ENCODE measurements at regions not wholly inside any gene's neighbourhood (a gene's known extent, or its start where the extent isn't known, plus 50 kb on each side); places are given as distances from the start of the nearest gene placed in this dataset.

GRCh38 chr2:222127660-222128059 lies 171.1 kb downstream of the PAX3 start:
- TF ChIP-seq EZH2 (IDR thresholded peaks at IDR 0.05; ENCODE audit: low read depth) = no peak
- no peak for TF ChIP-seq CTCF (conservative IDR thresholded peaks at IDR 0.05)
- Histone ChIP-seq H3K4me1 (replicated peaks; ENCODE audit: insufficient read depth) (no peaks in the 10 kb centered on the region), H3K4me3 (no peak overlapping the region), H3F3A (ENCODE audit: insufficient read depth, low read depth) (no peaks in the 10 kb centered on the region), H3K36me3 (ENCODE audit: low read depth) (no peaks in the 10 kb centered on the region), H3K27me3 (ENCODE audit: insufficient read depth, low read depth) (peaks cover 10% of the 10 kb centered on the region; the same call in 1 of the 2 replicates), H3K27ac (no peak overlapping the region), H4K20me1 (ENCODE audit: insufficient read depth) (no peaks in the 10 kb centered on the region), H3K4me2 (no peak overlapping the region), H2AFZ (no peak overlapping the region), H3K79me2 (ENCODE audit: low read depth) (no peaks in the 10 kb centered on the region), H3K9me2 (ENCODE audit: insufficient read depth) (no peaks in the 10 kb centered on the region), H3K9me3 (ENCODE audit: insufficient read depth, low read depth) (no peaks in the 10 kb centered on the region)
- no TSS peak for BruUV-seq (replicated peaks)
- intact Hi-C loops (cut with micrococcal nuclease; ENCODE audit: unreplicated experiment) = loop anchor here (2.0 kb wide), 1 partner anchor 221 kb away; no protein-coding TSS in a partner anchor
- POLR2A ChIA-PET (ENCODE audit: unreplicated experiment) = no interaction called here
- CTCF ChIA-PET = no interaction called here
- no peak for DNase-seq

- Histone ChIP-seq H3K36me3 (ENCODE audit: low read depth) (no peaks in the 10 kb centered on the region), H2AFZ (no peak overlapping the region), H3K79me2 (ENCODE audit: low read depth) (no peaks in the 10 kb centered on the region), H3K4me1 (replicated peaks; ENCODE audit: insufficient read depth) (peaks cover 9% of the 10 kb centered on the region; the same call in 1 of the 2 replicates), H3K4me2 (no peak overlapping the region), H3K27me3 (ENCODE audit: insufficient read depth, low read depth) (no peaks in the 10 kb centered on the region), H3K9me2 (ENCODE audit: insufficient read depth) (no peaks in the 10 kb centered on the region), H4K20me1 (ENCODE audit: insufficient read depth) (no peaks in the 10 kb centered on the region), H3F3A (ENCODE audit: insufficient read depth, low read depth) (no peaks in the 10 kb centered on the region), H3K4me3 (no peak overlapping the region), H3K27ac (no peak overlapping the region), H3K9me3 (ENCODE audit: insufficient read depth, low read depth) (no peaks in the 10 kb centered on the region)
- ChIA-PET POLR2A (ENCODE audit: unreplicated experiment) (no interaction called here), CTCF (no interaction called here)
- BruUV-seq (replicated peaks) = no TSS peak
- intact Hi-C loops (cut with micrococcal nuclease; ENCODE audit: unreplicated experiment) = no loop called here
- TF ChIP-seq CTCF (conservative IDR thresholded peaks at IDR 0.05) = no peak
- no peak for TF ChIP-seq EZH2 (IDR thresholded peaks at IDR 0.05; ENCODE audit: low read depth)
- DNase-seq = no peak
These were observed 177.9 kb downstream of the PAX3 start for GRCh38 chr2:222120933-222121332.

DNA sequence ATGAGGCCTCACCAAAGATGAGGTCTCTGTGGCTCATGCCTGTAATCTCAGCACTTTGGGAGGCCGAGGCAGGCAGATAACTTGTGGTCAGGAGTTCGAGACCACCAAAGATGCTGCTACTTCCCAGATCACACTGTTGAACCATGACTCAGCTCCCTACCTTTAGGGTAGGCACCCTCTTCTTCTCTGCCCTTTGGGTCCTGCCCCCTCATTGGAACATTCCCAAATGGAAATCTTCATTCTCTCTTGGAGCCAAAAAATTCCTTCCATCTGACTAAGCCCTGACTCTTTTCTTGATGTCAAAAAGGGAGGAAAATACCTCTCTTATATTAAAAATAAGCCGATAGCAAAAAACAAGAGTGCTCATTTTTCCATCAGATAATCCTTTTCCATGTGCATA lies 183.5 kb downstream of the PAX3 start:
- intact Hi-C loops (cut with micrococcal nuclease; ENCODE audit: unreplicated experiment) = no loop called here
- Histone ChIP-seq H3K4me2 (no peak overlapping the region), H3K4me1 (replicated peaks; ENCODE audit: insufficient read depth) (peaks cover 9% of the 10 kb centered on the region; the same call in 1 of the 2 replicates), H3K9me3 (ENCODE audit: insufficient read depth, low read depth) (no peaks in the 10 kb centered on the region), H3K27me3 (ENCODE audit: insufficient read depth, low read depth) (peaks cover 13% of the 10 kb centered on the region; the same call in 1 of the 2 replicates), H3K4me3 (no peak overlapping the region), H3K27ac (no peak overlapping the region), H3K9me2 (ENCODE audit: insufficient read depth) (no peaks in the 10 kb centered on the region), H4K20me1 (ENCODE audit: insufficient read depth) (no peaks in the 10 kb centered on the region), H3K79me2 (ENCODE audit: low read depth) (no peaks in the 10 kb centered on the region), H2AFZ (no peak overlapping the region), H3K36me3 (ENCODE audit: low read depth) (no peaks in the 10 kb centered on the region), H3F3A (ENCODE audit: insufficient read depth, low read depth) (no peaks in the 10 kb centered on the region)
- POLR2A ChIA-PET (ENCODE audit: unreplicated experiment) = no interaction called here
- TF ChIP-seq CTCF (conservative IDR thresholded peaks at IDR 0.05) = no peak
- TF ChIP-seq EZH2 (IDR thresholded peaks at IDR 0.05; ENCODE audit: low read depth) = no peak
- no peak for DNase-seq
- no TSS peak for BruUV-seq (replicated peaks)
- CTCF ChIA-PET = interaction anchor here (0.6 kb wide), 1 partner anchor 86 kb away, joined by 3 read pairs; no protein-coding TSS in a partner anchor

Data from PC-9 (cell line).